ENCODE measurements at regions not wholly inside any gene's neighbourhood (a gene's known extent, or its start where the extent isn't known, plus 50 kb on each side); places are given as distances from the start of the nearest gene placed in this dataset.

DNA sequence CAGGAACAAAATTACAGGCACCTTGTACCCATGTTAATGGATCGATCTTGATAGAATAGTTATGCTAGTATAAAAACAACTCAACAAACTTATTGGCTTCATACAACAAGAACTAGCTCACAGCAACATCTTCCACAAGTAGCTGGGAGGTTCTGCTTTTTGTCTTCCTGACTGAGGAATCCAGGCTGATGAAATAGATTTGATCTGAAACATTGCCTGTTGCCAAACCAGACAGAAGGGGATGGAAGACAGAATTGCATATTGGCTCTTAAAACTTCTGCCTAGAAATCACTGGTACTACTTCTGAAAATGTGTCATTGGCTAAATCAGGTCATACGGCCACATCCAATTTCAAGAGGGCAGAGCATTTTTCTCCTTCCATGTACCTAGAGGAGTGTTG, 267.3 kb downstream of the RFC3 start:
- Mint-ChIP-seq H3K27me3 (no peaks in the 10 kb centered on the region), H3K27ac (no peak overlapping the region), H3K4me3 (no peak overlapping the region), H3K4me1 (no peaks in the 10 kb centered on the region), H3K36me3 (ENCODE audit: low read depth) (no peaks in the 10 kb centered on the region)
- no peaks in the 10 kb centered on the region for H3K9me3 ChIP-seq (ENCODE audit: control insufficient read depth, low read length, poor library complexity, severe bottlenecking)
- no peak for DNase-seq
- ATAC-seq: no peak

- Mint-ChIP-seq H3K27ac (no peak overlapping the region), H3K36me3 (ENCODE audit: low read depth) (no peaks in the 10 kb centered on the region), H3K4me1 (no peaks in the 10 kb centered on the region), H3K4me3 (no peak overlapping the region), H3K27me3 (no peaks in the 10 kb centered on the region)
- ATAC-seq (no peak), DNase-seq (no peak)
- H3K9me3 ChIP-seq (ENCODE audit: control insufficient read depth, low read length, poor library complexity, severe bottlenecking): no peaks in the 10 kb centered on the region
Observed at GRCh38 chr13:34086281-34086680, 268.3 kb downstream of the RFC3 start.

GRCh38 chr13:34087791-34088190, 269.8 kb downstream of the RFC3 start:
- no peak for DNase-seq
- no peak for ATAC-seq
- no peaks in the 10 kb centered on the region for H3K4me1 Mint-ChIP-seq
- H3K27me3 Mint-ChIP-seq: no peaks in the 10 kb centered on the region
- H3K4me3 Mint-ChIP-seq: no peak overlapping the region
- no peak overlapping the region for H3K27ac Mint-ChIP-seq
- H3K9me3 ChIP-seq (ENCODE audit: control insufficient read depth, low read length, poor library complexity, severe bottlenecking): no peaks in the 10 kb centered on the region
- no peaks in the 10 kb centered on the region for H3K36me3 Mint-ChIP-seq (ENCODE audit: low read depth)

DNA sequence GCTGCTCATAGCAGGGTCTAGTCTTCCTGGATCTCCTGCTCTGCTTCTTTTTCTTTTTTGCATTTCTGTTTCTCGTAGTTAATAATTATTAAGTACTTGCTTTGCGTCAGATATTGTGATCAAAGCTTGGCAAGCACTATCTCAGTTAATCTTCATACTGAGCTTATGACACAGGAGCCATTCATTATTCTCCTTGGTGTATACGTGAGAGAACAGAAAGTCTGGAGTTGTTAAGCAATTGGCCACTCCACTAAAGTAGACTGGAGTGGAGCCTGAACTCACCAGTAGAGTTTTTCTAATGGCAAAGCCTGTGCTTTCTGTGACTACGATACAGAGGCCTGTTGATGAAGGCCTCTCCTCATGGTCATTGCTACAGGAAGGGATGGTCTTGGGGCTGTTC, 285.9 kb downstream of the RFC3 start:
- Mint-ChIP-seq H3K4me1 (no peaks in the 10 kb centered on the region), H3K36me3 (ENCODE audit: low read depth) (no peaks in the 10 kb centered on the region), H3K4me3 (no peak overlapping the region), H3K27ac (no peak overlapping the region), H3K27me3 (no peaks in the 10 kb centered on the region)
- no peaks in the 10 kb centered on the region for H3K9me3 ChIP-seq (ENCODE audit: control insufficient read depth, low read length, poor library complexity, severe bottlenecking)
- ATAC-seq (no peak), DNase-seq (no peak)

DNA sequence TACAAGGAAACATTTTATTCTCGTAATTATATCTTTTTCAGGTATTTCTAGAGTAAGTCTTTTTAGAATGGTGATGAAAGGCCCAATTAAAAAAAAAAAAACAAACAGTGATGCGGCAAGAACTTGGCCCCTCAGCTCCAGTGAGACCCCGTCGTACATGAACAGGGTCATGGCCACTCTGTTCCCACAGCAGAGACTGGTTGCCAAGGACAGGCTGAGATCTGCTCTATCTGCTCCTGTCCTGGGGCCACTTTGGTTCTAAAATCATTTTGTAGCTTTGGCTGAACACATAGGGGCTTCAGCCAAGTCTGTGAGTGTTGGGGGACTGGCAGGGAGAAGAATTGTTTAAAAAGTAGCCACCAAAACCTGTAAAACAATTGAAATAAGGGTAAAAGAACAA, 286.9 kb downstream of the RFC3 start:
- H3K4me3 Mint-ChIP-seq: no peak overlapping the region
- H3K4me1 Mint-ChIP-seq: no peaks in the 10 kb centered on the region
- no peak for DNase-seq
- H3K27me3 Mint-ChIP-seq: no peaks in the 10 kb centered on the region
- no peak overlapping the region for H3K27ac Mint-ChIP-seq
- H3K36me3 Mint-ChIP-seq (ENCODE audit: low read depth): no peaks in the 10 kb centered on the region
- no peaks in the 10 kb centered on the region for H3K9me3 ChIP-seq (ENCODE audit: control insufficient read depth, low read length, poor library complexity, severe bottlenecking)
- ATAC-seq: no peak

GRCh38 chr13:34107806-34108205, 289.9 kb downstream of the RFC3 start:
- Mint-ChIP-seq H3K27ac (no peak overlapping the region), H3K36me3 (ENCODE audit: low read depth) (no peaks in the 10 kb centered on the region), H3K27me3 (no peaks in the 10 kb centered on the region), H3K4me3 (no peak overlapping the region), H3K4me1 (no peaks in the 10 kb centered on the region)
- no peaks in the 10 kb centered on the region for H3K9me3 ChIP-seq (ENCODE audit: control insufficient read depth, low read length, poor library complexity, severe bottlenecking)
- ATAC-seq: no peak
- no peak for DNase-seq

DNA sequence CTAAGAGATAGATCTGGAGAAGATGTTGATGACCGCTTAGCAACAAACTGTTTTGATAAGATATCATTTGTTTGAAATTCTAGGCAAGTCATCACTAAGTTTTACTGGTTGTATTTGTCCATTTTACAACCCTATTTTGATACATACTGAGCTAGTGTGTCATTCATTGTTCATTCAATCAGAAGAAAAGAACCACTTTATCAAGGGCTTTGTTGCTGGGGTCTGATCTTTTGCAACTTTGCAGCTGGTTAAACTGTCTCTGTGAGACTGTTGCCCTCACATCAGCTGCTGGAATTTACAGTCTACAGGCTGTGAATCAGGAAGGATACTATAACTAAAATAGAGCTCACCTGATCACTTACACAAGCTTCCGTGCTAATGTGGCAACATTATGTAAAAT, 290.5 kb downstream of the RFC3 start:
- Mint-ChIP-seq H3K4me1 (no peaks in the 10 kb centered on the region), H3K36me3 (ENCODE audit: low read depth) (no peaks in the 10 kb centered on the region), H3K4me3 (no peak overlapping the region), H3K27ac (no peak overlapping the region), H3K27me3 (no peaks in the 10 kb centered on the region)
- ATAC-seq: no peak
- H3K9me3 ChIP-seq (ENCODE audit: control insufficient read depth, low read length, poor library complexity, severe bottlenecking): no peaks in the 10 kb centered on the region
- no peak for DNase-seq

- ATAC-seq (no peak), DNase-seq (no peak)
- H3K27ac Mint-ChIP-seq: no peak overlapping the region
- H3K4me1 Mint-ChIP-seq: no peaks in the 10 kb centered on the region
- H3K27me3 Mint-ChIP-seq: no peaks in the 10 kb centered on the region
- H3K36me3 Mint-ChIP-seq (ENCODE audit: low read depth): no peaks in the 10 kb centered on the region
- H3K9me3 ChIP-seq (ENCODE audit: control insufficient read depth, low read length, poor library complexity, severe bottlenecking): no peaks in the 10 kb centered on the region
- no peak overlapping the region for H3K4me3 Mint-ChIP-seq
Observed at GRCh38 chr13:34114581-34114980, 296.6 kb downstream of the RFC3 start.

DNA sequence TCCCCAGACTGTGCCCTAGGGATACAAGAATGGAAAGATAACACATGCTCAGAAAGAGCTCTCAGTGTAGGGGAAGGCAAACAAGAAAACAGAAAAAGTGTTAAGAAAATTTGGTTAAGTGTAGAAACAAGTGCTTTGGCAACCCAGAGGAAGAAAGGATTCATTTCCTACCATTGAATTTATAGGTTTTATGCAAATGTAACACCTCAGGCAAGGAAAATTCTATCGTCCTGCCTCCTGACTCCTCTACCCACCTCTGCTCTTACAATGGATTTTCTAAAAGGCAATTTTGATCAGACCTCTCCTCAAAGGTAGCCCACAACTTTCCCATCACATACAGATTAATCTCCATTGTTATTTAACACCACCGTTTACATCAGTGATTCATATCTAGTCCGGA, 298.7 kb downstream of the RFC3 start:
- Mint-ChIP-seq H3K27ac (no peak overlapping the region), H3K27me3 (no peaks in the 10 kb centered on the region), H3K4me1 (no peaks in the 10 kb centered on the region), H3K36me3 (ENCODE audit: low read depth) (no peaks in the 10 kb centered on the region), H3K4me3 (no peak overlapping the region)
- no peaks in the 10 kb centered on the region for H3K9me3 ChIP-seq (ENCODE audit: control insufficient read depth, low read length, poor library complexity, severe bottlenecking)
- ATAC-seq: no peak
- DNase-seq: no peak

DNA sequence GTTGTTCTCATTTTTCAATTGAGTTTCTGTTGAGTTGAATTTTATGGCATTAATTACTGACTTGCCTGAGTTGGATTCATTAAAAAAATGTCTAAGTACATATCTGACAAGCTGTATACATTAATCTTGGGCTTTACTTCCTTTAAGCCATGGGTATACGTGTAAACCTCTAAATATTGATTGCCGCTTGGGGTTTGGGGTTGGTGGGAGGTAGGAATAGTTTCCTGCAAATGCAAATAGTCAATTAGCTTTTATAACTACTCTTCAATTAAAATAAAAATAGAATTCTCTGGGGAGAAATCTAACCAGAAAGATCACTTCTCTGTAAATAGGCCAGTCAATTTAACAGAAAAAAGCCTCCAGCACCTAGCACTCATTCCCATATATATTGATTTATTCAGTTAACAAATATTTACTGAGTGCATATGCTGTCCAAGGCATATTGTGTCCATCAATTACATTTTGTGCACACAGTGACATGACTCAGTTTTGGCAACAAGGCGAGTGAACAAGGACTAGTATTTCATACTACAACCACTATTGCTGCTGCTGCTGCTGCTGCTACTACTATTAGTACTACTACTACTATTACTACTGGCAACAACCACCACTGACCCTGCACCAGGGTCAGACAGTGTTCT, 306.8 kb downstream of the RFC3 start:
- no peak for ATAC-seq
- Mint-ChIP-seq H3K4me1 (no peaks in the 10 kb centered on the region), H3K4me3 (no peak overlapping the region), H3K27me3 (no peaks in the 10 kb centered on the region), H3K36me3 (ENCODE audit: low read depth) (peaks cover 2% of the 10 kb centered on the region), H3K27ac (no peak overlapping the region)
- DNase-seq: no peak
- H3K9me3 ChIP-seq (ENCODE audit: control insufficient read depth, low read length, poor library complexity, severe bottlenecking): no peaks in the 10 kb centered on the region

DNA sequence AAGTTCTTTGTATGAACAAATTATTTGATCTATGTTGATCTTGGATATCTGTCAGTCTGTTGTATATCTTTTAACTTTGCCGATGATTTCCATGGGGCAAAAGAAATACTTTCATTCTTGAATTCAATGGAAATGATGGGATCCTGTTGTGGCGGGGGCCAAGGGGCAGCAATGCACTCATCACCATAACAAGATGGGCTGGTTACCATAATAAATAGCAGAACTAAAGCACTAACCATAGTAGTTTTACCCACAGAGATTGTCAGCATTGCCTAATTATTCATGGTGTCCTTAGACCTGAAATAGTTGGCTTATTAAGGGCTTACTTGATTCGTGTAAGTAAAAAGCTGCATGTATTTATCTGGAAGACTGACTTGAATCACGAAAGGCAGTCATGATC, 309.6 kb downstream of the RFC3 start:
- ATAC-seq (no peak), DNase-seq (no peak)
- Mint-ChIP-seq H3K27ac (no peak overlapping the region), H3K27me3 (no peaks in the 10 kb centered on the region), H3K4me3 (no peak overlapping the region), H3K36me3 (ENCODE audit: low read depth) (peaks cover 2% of the 10 kb centered on the region), H3K4me1 (no peaks in the 10 kb centered on the region)
- no peaks in the 10 kb centered on the region for H3K9me3 ChIP-seq (ENCODE audit: control insufficient read depth, low read length, poor library complexity, severe bottlenecking)

- ATAC-seq: no peak
- H3K4me1 Mint-ChIP-seq: no peaks in the 10 kb centered on the region
- H3K27me3 Mint-ChIP-seq: no peaks in the 10 kb centered on the region
- DNase-seq: no peak
- H3K27ac Mint-ChIP-seq: no peak overlapping the region
- no peaks in the 10 kb centered on the region for H3K36me3 Mint-ChIP-seq (ENCODE audit: low read depth)
- H3K4me3 Mint-ChIP-seq: no peak overlapping the region
- no peaks in the 10 kb centered on the region for H3K9me3 ChIP-seq (ENCODE audit: control insufficient read depth, low read length, poor library complexity, severe bottlenecking)
Observed at GRCh38 chr13:34128661-34129060, 310.7 kb downstream of the RFC3 start.

DNA sequence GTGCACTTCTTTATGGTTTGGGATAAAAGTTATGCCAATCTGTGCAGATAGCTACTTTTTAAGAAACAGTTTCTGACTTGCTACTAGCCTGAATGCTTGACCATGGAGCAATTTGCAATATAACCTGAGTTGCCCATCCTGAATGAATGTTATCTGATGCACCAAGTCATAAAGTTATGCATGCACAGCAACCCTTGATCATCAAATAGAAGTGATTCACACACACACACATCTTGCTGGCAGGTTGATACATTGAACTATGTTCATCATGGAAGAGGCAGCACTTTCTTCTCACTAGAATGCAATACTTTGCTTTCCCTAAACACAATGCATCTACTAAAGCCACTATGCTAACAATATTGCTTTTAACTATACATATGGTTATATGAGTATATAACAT, 311.5 kb downstream of the RFC3 start:
- no peaks in the 10 kb centered on the region for H3K4me1 Mint-ChIP-seq
- no peaks in the 10 kb centered on the region for H3K36me3 Mint-ChIP-seq (ENCODE audit: low read depth)
- DNase-seq: no peak

DNA sequence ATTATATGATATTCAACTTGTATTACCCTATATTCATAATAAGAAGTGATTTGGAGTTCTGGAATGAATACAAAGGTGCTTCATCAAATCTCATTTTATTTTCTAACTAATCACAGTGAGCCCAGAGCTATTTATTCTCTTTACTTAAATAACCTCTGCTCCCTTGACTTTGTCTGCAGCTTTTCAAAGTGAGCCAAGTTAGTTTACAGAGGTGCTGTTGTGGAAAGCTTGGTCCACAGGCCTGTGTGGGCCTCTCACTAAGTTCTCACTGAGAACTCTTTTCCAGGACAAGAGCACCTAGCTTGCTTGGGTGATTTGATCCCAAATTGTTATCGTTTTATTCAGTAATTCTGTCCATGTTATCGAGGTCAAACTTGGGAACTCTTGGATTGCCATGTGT, 319.3 kb downstream of the RFC3 start:
- no peaks in the 10 kb centered on the region for H3K9me3 ChIP-seq (ENCODE audit: control insufficient read depth, low read length, poor library complexity, severe bottlenecking)
- no peak for ATAC-seq
- Mint-ChIP-seq H3K27me3 (no peaks in the 10 kb centered on the region), H3K27ac (no peak overlapping the region), H3K4me3 (no peak overlapping the region), H3K36me3 (ENCODE audit: low read depth) (no peaks in the 10 kb centered on the region), H3K4me1 (no peaks in the 10 kb centered on the region)
- no peak for DNase-seq

More for the DNA sequence above, 311.5 kb downstream of the RFC3 start:
- no peak overlapping the region for H3K4me3 Mint-ChIP-seq
- no peaks in the 10 kb centered on the region for H3K27me3 Mint-ChIP-seq
- no peak overlapping the region for H3K27ac Mint-ChIP-seq
- ATAC-seq: no peak
- no peaks in the 10 kb centered on the region for H3K9me3 ChIP-seq (ENCODE audit: control insufficient read depth, low read length, poor library complexity, severe bottlenecking)

Data from T-helper 17 cell (primary cell).